ENCODE measurements at regions not wholly inside any gene's neighbourhood (a gene's known extent, or its start where the extent isn't known, plus 50 kb on each side); places are given as distances from the start of the nearest gene placed in this dataset.

GRCh38 chr3:174620138-174620537 lies 239.0 kb upstream of the NAALADL2 start:
- DNase-seq (ENCODE audit: low read depth): peak; percentile 12
- TF ChIP-seq CTCF (IDR thresholded peaks at IDR 0.05; ENCODE audit: insufficient read depth, low read depth, low read length): peak; percentile 28
- no peak overlapping the region for H3K4me3 ChIP-seq (ENCODE audit: low read depth, low read length)

DNA sequence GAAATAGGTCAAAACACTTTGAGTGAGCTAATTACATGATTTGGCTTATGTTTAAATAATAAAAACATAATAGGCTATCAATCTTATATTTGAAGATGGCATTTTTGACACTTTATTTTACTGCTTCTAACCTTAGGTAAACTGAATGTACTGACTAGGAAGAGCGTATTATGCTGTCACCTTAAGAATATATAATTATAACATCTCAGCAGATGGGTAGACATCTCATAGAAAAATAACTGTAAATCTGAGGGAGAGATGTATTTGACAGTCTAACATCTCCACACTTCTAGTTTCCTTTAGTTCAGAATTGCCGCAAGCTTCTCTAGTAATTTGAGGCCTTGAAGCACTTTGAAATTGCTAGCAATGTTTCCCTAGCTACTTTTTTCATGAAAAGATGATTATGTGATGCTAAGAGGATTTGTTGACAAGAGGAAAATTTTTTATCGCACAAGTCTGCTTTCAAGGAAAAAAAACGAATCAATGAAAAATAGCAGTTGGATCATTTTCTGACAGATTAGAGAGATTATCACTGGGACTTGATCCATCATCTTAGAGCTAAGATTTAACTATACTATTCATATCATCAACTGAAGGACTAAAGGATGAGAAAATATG lies 238.2 kb upstream of the NAALADL2 start:
- no peak overlapping the region for H3K4me3 ChIP-seq (ENCODE audit: low read depth, low read length)
- DNase-seq (ENCODE audit: low read depth): no peak
- TF ChIP-seq CTCF (IDR thresholded peaks at IDR 0.05; ENCODE audit: insufficient read depth, low read depth, low read length): no peak

- no peak overlapping the region for H3K4me3 ChIP-seq (ENCODE audit: low read depth, low read length)
- DNase-seq (ENCODE audit: low read depth): no peak
- TF ChIP-seq CTCF (IDR thresholded peaks at IDR 0.05; ENCODE audit: insufficient read depth, low read depth, low read length): no peak
Observed at GRCh38 chr3:174633342-174633741, 225.8 kb upstream of the NAALADL2 start.

DNA sequence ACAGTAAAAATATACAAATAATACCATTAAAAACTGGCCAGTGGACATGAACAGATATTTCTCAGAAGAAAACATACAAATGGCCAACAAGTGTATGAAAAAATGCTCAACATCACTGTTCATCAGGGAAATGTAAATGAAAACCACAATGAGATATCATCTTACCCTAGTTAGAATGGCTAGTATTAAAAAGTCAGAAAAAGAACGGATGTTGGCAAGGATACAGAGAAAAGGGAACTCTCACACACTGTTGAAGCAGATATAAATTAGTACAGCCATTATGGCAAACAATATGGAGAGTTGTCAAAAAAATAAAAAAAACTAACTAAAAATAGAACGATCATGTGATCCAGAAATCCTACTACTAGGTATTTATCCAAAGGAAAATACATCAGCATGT lies 222.7 kb upstream of the NAALADL2 start:
- no peak for TF ChIP-seq CTCF (IDR thresholded peaks at IDR 0.05; ENCODE audit: insufficient read depth, low read depth, low read length)
- DNase-seq (ENCODE audit: low read depth): no peak

GRCh38 chr3:174639406-174639805 lies 219.7 kb upstream of the NAALADL2 start:
- DNase-seq (ENCODE audit: low read depth): no peak
- H3K4me3 ChIP-seq (ENCODE audit: low read depth, low read length): no peak overlapping the region

More for the DNA sequence above, 222.7 kb upstream of the NAALADL2 start:
- H3K4me3 ChIP-seq (ENCODE audit: low read depth, low read length): no peak overlapping the region

DNA sequence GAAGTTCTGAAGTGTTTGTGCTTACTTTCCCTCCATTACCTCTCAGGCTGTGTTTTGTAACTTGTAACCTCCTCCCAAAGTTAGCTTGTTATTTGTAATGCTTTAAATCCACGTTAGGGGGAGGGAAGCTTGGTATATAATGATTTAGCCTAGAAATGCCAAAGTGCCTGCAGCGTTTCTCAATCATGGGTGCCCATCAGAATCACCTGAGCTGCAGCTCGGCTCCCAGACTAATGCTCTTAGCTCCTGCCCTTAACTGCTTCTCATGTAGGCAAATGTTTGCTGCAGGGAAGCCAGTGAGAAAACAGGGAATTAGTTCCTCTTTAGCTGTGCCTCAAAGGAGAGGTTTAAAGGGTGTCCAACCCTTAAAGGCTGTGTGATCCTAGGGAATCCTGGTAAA lies 219.2 kb upstream of the NAALADL2 start:
- TF ChIP-seq CTCF (IDR thresholded peaks at IDR 0.05; ENCODE audit: insufficient read depth, low read depth, low read length): no peak
- DNase-seq (ENCODE audit: low read depth): no peak
- no peak overlapping the region for H3K4me3 ChIP-seq (ENCODE audit: low read depth, low read length)

More at GRCh38 chr3:174639406-174639805, 219.7 kb upstream of the NAALADL2 start:
- TF ChIP-seq CTCF (IDR thresholded peaks at IDR 0.05; ENCODE audit: insufficient read depth, low read depth, low read length): no peak

GRCh38 chr3:174640932-174641331 lies 218.2 kb upstream of the NAALADL2 start:
- H3K4me3 ChIP-seq (ENCODE audit: low read depth, low read length): no peak overlapping the region
- TF ChIP-seq CTCF (IDR thresholded peaks at IDR 0.05; ENCODE audit: insufficient read depth, low read depth, low read length): no peak
- DNase-seq (ENCODE audit: low read depth): no peak
